Hepatic stellate cell (primary cell): ENCODE measurements at regions not wholly inside any gene's neighbourhood (a gene's known extent, or its start where the extent isn't known, plus 50 kb on each side); places are given as distances from the start of the nearest gene placed in this dataset.

Source experiments
- DNase-seq: peaks from one replicate; pipeline ENCODE4 v3.0.0; 2011; ENCODE audit warnings: low spot score

- DNase-seq = no peak
Measured at GRCh38 chr7:21146642-21147423, 281.1 kb upstream of the SP4 start.

GRCh38 chr7:21149809-21150208 lies 278.1 kb upstream of the SP4 start:
- no peak for DNase-seq

- no peak for DNase-seq
Measured at GRCh38 chr7:21154614-21155013, 273.3 kb upstream of the SP4 start.

GRCh38 chr7:21159506-21159905 lies 268.4 kb upstream of the SP4 start:
- no peak for DNase-seq

- no peak for DNase-seq
Measured at GRCh38 chr7:21160401-21160800, 267.5 kb upstream of the SP4 start.

GRCh38 chr7:21167942-21168341 lies 259.9 kb upstream of the SP4 start:
- DNase-seq = no peak

- DNase-seq = no peak
Measured at GRCh38 chr7:21169667-21170580, 258.0 kb upstream of the SP4 start.

- DNase-seq = no peak
Measured at GRCh38 chr7:21172800-21173199, 255.1 kb upstream of the SP4 start.

GRCh38 chr7:21173436-21173835 lies 254.4 kb upstream of the SP4 start:
- no peak for DNase-seq

GRCh38 chr7:21175714-21176113 lies 252.2 kb upstream of the SP4 start:
- no peak for DNase-seq

- DNase-seq = no peak
Measured at GRCh38 chr7:21184942-21185652, 242.8 kb upstream of the SP4 start.

- DNase-seq = no peak
Measured at GRCh38 chr7:21185653-21186265, 242.1 kb upstream of the SP4 start.

- no peak for DNase-seq
Measured at GRCh38 chr7:21191321-21192073, 236.4 kb upstream of the SP4 start.

GRCh38 chr7:21192657-21193056 lies 235.2 kb upstream of the SP4 start:
- DNase-seq = no peak

- no peak for DNase-seq
Measured at GRCh38 chr7:21193895-21194294, 234.0 kb upstream of the SP4 start.

- no peak for DNase-seq
Measured at GRCh38 chr7:21194936-21195335, 232.9 kb upstream of the SP4 start.

- no peak for DNase-seq
Measured at GRCh38 chr7:21198921-21199320, 229.0 kb upstream of the SP4 start.

GRCh38 chr7:21200503-21200902 lies 227.4 kb upstream of the SP4 start:
- DNase-seq = no peak

GRCh38 chr7:21214657-21215056 lies 213.2 kb upstream of the SP4 start:
- no peak for DNase-seq

- no peak for DNase-seq
Measured at GRCh38 chr7:21215307-21215706, 212.6 kb upstream of the SP4 start.

GRCh38 chr7:21217365-21217764 lies 210.5 kb upstream of the SP4 start:
- DNase-seq = no peak
